HG02981 (cell line): ENCODE measurements at regions not wholly inside any gene's neighbourhood (a gene's known extent, or its start where the extent isn't known, plus 50 kb on each side); places are given as distances from the start of the nearest gene placed in this dataset.

Experiments used
- ATAC-seq: cut with Tn5 transposase; IDR thresholded peaks from one replicate; pipeline ENCODE4 v1.9.1; 2021; ENCODE audit warnings: mild to moderate bottlenecking, moderate library complexity; ENCODE audit not compliant: unreplicated experiment

DNA sequence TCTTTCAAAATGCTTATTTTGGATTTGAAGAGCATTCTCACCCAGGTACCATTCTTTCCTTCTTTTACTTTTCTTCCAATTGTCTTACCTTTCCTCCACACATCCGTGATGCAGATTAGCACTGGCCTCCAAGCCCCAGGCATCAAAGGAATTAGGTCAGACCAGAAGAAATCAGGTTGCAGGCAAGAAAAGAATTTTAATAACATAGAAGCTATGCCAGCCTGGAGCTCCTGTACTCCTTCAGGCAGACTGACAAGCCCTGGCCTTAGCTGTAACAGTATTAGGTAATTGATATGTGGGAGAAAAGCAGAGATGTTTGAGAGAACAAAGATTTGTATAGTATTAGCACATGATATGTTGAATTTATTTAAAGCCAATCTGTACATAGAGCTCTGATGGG, 390.4 kb upstream of the ADGRL2 start:
- no peak for ATAC-seq

DNA sequence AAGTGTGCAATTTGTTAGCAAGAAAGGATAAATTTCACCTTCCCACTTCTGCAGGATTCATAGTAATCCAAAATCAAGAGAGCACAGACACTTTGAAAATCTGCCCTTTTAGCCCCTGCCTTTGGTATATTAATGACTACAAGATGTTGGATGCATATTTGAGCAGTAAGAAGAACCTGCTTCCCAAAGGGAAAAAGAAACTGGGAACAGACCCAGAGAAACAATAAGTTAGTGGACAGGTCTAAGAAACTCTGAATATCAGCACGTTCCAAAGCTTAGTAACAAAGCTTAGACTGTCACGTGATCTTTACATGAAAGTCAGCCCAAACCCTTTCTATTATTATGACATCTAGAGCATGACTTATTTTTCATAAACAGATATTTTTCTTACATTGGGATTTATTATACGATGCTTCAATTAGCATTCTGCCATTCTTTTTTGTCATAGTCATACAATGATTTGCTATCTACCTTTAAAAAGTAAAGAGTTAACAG, 390.9 kb upstream of the ADGRL2 start:
- no peak for ATAC-seq

DNA sequence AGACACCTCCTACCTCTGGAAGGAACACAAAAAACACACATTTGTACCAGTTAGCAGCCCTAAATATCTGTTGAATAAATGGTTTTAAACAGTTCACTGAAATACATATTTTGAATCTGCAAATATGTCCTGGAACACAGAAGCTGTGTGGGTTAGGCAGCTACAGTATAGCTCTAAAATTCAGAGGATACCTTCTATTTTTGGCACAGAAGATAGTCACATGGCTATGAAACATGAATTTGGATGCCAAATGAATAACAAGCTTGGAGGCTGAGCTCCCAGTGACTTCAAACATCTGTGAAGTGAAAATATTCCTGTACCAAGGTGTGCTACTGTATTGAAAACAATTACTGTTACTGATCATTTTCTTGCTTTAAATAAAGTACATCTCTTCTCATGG, 391.5 kb upstream of the ADGRL2 start:
- no peak for ATAC-seq

DNA sequence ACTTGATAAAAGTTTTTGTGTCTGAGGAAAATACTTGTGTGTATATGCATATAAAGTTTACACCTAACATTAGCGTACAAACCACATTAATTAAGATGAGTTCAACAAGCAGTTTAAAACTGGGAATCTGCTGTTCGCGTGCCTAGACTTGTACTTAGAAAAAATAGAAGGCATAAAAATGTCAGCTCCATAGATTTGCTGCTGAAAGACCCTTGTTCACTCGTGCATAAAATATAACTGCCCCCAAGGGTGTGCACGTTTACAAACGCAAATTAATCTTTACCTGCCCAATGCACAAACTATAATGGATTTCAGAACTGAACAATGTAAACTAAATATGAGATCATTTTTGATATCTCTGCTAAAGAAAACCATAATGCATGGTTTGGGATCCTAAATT, 392.3 kb upstream of the ADGRL2 start:
- ATAC-seq: no peak

DNA sequence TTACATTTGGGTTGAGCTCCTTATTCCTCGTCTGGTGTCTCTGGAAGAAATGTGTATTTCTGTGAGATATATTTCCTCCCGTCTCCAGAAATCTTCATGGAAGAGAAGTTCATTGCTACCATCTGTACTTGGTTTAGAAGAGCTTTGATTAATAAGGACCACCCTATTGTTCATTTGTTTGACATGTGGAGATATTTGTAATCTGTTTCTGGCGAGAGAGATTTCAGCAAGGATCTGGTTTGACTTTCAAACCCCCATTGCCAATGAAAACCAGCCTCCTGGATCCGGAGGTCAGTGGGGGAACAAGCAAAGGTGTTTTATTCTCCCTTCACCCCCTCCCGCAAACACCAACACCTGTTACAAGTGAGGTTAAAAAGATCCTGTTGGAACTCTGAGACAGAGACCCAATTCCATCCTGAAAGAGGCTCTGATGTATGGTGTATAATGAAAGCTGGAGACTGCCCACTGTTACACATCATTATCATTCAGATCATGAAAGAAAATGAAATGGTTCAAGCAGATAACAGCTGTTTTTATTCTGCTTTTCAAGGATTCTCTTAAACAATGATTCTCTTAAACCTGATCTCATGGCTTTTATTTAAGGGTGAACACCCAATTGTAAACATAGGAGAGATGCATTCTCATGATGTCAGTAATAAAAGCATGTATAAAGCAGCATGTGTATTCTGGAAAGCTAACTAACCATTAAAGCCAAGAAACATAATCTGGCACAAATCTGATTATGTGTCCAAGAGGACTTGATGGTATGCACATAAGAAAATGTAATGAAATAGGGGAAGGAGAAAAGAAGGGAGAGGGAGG, 393.5 kb upstream of the ADGRL2 start:
- no peak for ATAC-seq

DNA sequence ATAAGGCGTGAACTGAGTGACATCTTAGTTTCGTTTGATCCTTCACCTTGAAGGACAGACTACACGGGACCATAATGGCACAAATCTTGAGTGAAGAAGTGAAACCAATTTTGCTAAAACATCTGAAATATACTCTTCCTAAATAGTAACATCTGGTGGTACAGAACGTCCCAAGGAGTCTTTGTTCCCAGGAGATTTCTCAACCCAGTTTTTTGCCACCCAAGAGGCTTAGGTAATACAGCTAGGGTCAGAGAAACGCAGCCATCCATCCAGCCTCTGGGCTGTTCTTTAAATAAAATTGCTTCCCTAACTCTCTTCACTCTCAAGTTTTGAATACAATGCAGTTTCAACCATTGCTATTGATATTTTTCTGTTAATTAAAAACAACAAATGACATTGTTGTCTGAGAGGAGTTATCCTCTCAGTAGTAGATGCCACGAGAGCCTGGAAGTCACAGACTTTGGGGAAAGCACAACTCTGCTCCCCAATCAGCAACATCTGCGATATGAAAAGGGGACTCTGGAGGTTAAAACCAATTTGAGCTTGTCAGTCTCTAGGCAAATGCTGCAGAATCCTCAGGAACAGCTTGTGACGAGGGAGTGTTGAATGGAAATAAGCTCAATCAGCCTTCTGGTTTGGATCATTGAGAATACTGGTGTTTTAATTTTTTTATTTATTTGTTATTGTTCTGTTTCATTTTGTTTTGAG, 394.3 kb upstream of the ADGRL2 start:
- no peak for ATAC-seq

DNA sequence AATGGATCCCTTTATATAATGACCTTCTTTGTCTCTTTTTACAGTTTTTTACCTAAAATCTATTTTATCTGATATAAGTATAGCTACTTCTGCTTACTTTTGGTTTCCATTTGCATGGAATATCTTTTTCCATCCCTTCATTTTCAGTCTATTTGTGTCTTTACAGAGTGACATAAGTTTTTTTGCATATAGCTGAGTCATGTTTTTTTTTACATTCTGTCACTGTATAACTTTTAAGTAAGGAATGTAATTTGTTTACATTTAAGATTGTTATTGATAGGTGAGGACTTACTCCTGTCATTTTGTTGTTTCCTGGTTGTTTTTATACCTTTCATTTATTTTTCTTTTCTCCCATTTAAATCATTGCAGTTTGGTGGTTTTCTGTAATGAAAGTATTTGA, 402.7 kb upstream of the ADGRL2 start:
- ATAC-seq: no peak

DNA sequence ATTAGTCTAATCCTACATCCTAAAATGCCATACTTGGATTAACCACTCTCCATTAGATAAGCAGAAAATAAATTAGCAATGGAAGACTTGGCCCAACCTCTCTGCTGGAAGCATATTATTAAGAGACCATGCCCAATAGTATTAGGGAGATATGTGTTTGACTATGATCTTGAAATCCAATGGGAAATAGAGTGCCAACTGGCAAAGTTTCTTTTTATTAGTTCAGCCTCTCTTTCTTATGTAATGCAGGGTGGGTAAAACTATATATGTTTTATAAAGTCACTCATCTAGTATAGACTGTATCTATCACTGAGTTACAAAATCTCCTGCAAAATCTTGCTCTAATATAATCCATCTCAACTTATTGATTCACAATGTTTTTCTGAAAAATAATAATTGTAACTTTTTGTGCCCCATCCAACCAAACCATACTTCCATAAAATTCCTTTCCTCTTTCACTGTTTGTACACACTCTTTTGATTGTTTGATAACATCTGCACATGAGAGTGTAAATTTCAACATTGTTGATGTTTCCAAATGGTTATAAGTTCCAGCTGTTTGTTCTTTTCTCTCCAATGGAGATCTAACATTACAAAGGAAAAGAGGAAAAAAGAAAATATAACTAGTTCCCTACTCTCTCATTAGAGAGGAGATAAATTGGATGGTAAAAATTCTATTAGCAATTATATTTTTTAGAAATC, 408.1 kb upstream of the ADGRL2 start:
- ATAC-seq: no peak

DNA sequence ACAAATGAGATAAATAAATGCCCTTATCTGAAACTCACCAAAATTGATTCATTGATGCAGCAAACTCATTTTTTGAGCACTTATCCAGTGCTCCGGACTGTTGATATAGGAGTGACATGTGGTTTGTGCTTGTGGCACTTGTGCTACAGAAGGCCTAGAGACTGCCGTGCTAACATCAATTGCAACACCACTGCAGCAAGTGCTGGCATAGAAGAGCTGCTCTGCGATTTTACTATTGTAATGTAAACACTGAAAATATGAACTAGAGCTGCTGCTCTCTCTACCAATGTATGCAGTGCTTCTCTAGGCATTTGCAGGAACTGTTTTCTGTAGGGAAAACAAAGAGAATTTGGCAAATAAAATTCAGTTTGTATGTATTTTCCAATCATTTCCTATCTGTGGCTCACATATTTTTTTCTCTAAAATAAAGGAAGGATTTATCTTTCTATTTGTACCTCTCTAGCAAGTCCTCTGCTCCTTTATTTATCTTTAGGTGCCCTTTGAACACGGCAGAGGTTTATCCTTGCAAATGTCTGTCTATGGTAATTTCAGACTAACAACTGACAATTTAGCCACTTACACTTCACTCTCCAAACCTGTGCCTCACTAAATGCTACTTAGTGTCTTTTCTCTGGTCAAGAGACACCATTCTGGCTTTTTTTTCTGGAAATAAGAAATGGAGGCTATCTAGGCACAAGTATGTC, 409.5 kb upstream of the ADGRL2 start:
- no peak for ATAC-seq

DNA sequence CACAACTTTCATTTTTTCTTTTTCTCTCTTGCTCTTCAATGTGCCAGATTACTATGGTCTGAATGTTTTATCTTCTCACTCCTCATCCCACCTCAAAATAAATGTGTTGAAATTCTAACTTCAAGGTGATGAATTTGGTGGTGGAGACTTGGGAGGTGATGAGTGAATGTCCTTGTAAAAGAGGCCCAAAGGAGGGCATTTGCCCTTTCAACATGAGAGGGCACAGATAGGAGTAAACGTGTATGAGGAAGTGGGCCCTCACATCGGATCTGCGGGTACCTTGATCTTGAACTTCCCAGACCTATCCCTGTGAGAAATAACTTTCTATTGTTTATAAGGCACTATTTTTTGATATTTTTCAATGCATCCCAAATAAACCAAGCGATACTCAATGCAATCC, 412.3 kb upstream of the ADGRL2 start:
- ATAC-seq: no peak

DNA sequence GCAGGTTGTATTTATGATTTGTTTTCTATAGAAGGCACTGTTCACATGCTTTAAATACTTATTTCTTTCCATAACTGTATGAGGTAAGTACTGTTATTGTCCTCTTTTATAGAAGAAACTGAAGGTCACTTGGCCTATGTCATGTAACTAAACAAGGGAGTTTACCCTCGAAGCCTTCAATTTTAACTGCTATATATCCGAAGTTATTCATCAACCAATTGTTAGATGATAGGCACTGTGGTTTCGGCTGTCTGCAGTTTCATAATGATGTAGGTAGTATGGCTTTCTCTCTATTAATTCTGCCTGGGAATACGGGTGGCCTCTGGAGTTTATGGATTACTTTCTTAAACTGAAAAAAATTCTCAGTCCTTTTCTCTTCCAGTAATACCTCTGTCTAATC, 413.3 kb upstream of the ADGRL2 start:
- ATAC-seq: no peak

DNA sequence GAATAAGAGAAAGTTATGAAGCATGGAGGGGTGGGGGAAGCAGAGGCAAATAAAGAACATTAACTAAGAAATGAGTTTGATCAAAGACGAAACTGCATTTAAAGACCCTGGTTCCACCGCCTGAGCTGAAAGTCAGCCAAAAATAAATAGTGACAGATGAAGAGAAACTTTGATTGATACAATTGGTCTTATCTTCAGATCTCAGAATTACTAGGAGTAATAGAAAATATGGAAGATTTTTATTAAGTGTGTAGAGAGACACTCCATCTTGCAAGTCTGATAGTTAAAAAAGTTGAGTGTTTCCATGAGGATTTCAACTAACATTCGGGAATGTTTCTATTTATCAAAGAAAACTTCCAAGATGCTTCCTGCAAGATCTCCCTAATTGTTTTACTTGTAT, 418.2 kb upstream of the ADGRL2 start:
- ATAC-seq: no peak

DNA sequence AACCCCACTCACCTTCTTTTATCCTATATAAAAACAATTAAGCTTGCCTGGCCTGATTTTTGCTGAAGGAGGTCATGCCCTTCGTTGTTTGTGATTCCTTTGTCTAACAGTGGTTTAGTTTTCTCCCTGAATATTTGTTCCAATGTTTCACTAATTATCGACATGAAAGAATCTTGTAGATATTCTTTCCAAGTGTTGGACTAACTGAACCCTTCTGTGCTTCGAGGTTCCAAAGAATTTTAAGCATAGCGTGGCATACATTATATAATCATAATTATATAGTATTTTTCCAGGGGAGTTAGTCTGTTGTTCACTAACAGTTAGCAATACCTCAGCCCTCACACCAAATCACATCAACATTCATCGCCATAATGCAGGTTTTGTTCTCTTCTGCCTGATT, 418.9 kb upstream of the ADGRL2 start:
- no peak for ATAC-seq

DNA sequence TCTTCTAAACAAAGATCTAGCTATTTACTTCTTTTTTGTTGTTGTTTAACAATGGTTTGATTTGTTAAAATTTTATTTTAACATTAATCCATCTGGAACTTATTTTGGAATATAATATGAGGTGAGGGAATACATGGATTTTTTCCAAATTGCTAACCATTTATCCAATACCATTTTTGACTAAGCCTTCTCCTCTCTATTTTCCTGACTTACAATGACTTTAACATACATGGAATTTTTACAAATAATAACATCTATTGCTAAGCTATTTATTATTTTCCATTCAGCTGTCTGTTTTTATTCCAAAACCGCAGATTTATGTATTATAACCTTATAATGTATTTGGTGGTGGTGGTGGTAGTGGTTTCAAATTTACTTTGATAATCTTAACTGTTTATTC, 420.3 kb upstream of the ADGRL2 start:
- ATAC-seq: no peak

DNA sequence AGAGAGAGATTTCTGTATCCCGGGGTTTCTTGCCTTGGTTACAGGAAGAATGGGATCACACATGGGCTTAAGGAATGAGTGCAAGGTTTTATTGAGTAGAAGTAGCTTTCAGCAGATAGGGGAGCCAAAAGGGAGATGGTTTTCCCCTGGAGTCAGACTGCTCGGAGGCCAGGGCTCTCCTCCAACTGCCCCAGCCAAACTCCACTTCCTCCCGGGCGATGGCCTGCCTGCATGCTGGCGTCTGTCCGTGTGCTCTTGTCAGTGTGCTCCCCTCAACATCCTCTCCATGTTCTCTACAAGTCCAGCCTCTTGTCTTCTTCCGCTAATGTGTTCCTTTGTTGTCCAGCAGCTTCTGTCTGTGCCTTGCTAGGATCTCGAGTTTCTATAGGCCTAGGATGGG, 421.3 kb upstream of the ADGRL2 start:
- ATAC-seq: no peak

DNA sequence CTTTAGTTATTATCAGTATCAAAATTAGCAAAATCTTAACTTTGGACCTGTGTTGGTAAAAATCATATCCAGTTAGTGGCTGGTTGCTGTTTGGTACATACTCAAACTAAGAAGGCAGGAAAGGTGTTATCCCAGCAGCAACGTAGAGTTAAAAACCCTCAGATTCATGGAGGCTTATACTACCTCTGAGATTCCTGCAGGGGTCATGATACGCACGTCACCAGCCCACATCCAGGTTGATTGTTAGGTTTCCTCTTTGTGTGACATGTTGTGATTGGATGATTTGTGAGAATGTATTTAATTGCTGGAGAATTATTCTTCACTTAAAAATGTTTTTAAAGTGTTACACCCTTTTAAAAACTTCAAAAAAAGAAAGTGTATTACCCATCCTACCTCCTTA, 423.3 kb upstream of the ADGRL2 start:
- no peak for ATAC-seq

DNA sequence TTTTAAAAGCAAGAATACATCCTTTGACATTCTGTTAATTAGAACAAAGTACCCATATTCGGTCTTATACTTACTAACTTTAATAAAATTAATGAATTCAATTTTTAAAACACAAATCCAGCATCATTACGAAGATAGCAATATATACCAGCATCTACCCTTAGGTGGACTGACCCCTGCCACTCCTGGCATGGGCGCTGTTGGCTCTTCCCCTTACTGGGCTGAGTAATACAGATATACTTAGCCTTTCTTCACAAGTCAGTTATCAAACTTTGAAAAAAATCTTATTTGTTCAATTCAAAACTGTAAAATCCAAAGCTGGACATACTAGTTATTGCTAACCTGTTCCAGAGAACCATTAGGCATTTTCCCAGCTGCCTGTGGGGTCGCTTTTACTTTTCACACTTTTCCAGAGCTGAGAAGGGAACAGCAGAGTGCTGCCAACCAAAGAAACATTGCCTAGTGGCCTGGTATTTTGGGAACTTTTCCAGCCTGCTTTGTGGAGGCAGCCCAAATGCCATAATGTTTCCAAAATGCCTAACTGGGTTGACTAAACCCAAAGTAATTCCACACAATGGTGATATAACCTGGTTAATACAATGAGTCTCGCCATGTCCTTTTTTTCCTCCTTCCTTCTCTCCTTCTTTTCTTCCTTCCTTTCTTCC, 424.7 kb upstream of the ADGRL2 start:
- ATAC-seq: no peak

DNA sequence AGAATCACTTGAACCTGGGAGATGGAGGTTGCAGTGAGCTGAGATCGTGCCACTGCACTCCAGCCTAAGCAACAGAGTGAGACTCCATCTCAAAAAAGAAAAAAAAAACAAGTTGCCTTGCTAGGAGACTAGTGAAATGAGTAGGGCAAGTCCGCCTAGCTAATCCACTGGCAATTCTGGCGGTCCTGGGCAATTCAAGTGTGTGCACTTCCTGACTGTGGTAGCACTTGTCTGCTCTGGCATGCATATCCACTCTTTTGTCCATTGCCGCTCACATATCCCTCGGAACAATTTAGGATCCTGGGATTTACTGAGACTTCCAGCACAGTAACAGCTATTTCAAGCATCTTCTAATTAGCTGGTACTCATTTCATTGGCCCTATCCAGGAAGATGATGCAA, 426.3 kb upstream of the ADGRL2 start:
- no peak for ATAC-seq

DNA sequence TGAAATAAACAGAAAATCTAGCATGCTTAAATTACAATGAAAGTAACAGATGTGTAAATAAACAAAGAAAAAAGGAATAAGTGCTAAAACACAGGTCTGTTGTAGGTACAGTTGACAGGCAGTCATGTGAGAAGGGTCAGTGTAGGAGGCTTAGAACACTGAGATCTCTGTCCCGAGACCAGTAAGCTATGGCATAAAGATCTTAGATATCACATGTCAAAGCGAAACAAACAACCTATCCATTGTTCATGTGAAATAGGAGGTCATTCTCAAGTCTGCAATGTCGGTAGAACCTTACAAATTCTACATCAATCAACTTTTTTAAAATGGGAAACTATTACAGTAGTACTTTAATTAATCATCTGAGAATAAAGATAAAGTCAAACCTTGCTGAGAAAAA, 428.9 kb upstream of the ADGRL2 start:
- no peak for ATAC-seq

DNA sequence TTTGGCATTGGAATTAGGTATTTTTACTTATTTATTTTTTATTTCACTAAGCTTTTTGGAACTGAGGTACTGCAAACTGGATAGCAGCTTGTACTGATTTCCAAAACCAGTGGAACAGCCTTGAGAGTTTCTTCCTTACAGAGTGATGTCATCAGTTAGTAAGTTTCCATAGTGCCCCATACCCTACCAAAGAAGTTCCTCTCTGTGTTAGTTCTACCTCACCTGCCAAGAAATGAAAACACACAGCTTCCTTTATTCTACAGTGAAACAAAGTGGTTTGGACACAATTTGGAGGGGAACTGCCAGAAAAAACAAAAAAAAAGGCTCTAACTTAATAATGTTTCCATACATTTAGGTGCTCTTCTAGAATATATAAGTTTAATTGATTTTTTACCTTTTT, 430.9 kb upstream of the ADGRL2 start:
- ATAC-seq: no peak

DNA sequence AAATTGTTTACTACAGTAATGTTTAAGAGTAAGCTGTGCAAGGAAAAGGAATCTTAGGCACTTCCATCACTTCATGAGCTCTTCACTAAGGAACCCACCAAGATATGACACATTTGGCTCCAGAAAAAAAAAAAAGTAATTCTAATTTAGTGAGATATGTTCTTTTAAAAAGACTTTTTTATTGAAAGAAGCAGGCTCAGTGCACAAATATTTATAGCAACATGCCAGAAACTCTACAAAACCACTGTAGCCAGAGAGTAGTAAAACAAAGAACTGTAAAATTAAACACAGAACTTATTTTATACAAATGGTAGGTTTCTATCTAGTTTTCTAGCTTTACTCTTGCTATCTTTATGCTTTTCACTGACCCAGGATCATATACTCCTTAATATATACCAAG, 434.6 kb upstream of the ADGRL2 start:
- ATAC-seq: no peak
